Erythroblast (primary cell): ENCODE measurements at regions not wholly inside any gene's neighbourhood (a gene's known extent, or its start where the extent isn't known, plus 50 kb on each side); places are given as distances from the start of the nearest gene placed in this dataset.

Experiments used
- DNase-seq, 2 experiments: peaks; one replicate each; lab custom pipeline; 2025; lab: John Stamatoyannopoulos, UW
- GATA1 ChIP-seq: IDR thresholded peaks from 2 replicates; pipeline ENCODE4 v1.6.1; 2011; ENCODE audit warnings: low read depth, mild to moderate bottlenecking, control low read depth, low read length, moderate library complexity
- POLR2A ChIP-seq: IDR thresholded peaks from 2 replicates; pipeline ENCODE4 v1.6.1; 2011; ENCODE audit warnings: mild to moderate bottlenecking, low read length

DNA sequence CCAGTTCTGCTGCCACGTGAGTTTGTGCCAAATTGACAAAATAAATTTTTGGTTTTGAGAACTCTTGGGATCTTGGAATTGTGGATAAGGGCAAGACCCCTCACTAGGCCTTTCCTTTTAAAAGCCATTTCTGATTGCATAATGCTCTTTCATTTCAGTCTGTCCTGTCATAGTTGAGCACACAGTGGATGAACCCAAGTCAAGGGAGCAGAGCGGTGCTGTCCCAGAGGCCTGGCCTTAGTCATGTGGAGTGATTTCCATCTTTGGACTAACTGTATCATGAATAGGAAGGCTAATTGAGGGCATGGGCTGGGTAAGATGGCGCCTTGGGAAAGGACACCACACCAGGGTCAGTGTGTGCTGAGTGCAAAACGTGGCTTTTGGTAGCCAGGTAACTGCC lies 304.0 kb downstream of the UACA start:
- TF ChIP-seq GATA1 (no peak), POLR2A (no peak)
- no peak for DNase-seq

DNA sequence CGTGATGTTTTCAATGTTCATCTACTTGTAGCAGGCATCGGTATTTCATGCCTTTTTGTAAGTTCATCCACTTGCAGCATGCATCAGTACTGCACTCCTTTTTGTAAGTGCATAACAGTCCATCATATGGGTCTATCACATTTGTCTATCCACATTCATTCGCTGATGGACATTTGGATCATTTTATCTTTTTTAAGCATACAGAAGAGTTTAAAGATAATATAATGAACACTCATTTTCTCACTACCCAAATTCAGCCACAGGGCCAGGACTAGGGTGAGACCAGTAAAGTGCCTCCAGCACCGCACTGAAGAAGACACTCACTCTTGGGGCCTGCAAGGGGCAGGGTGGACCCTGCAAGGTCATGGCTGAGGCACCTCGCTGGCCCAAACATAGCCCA lies 309.6 kb downstream of the UACA start:
- DNase-seq, result peak; percentile 48 to 81

DNA sequence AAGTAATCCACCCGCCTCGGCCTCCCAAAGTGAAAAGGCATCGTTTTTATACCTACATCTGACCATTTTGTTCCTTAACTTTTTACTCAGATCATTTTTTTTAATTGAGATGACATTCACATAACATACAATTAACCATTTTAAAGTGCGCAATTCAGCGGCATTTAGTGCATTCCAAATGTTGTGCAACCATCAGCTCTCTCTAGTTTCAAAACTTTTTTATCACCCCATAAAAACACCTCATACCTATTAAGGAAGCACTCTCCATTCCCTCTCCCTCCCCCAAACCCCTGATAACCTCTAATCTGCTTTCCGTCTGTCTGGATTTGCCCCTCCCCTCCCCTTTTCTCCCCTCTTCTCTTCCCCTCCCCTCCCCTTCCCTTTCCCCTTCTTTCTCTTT lies 310.1 kb downstream of the UACA start:
- TF ChIP-seq GATA1 (no peak), POLR2A (no peak)
- peak; percentile 32 to 46 for DNase-seq

More for the DNA sequence above, 309.6 kb downstream of the UACA start:
- TF ChIP-seq POLR2A (no peak), GATA1 (no peak)

DNA sequence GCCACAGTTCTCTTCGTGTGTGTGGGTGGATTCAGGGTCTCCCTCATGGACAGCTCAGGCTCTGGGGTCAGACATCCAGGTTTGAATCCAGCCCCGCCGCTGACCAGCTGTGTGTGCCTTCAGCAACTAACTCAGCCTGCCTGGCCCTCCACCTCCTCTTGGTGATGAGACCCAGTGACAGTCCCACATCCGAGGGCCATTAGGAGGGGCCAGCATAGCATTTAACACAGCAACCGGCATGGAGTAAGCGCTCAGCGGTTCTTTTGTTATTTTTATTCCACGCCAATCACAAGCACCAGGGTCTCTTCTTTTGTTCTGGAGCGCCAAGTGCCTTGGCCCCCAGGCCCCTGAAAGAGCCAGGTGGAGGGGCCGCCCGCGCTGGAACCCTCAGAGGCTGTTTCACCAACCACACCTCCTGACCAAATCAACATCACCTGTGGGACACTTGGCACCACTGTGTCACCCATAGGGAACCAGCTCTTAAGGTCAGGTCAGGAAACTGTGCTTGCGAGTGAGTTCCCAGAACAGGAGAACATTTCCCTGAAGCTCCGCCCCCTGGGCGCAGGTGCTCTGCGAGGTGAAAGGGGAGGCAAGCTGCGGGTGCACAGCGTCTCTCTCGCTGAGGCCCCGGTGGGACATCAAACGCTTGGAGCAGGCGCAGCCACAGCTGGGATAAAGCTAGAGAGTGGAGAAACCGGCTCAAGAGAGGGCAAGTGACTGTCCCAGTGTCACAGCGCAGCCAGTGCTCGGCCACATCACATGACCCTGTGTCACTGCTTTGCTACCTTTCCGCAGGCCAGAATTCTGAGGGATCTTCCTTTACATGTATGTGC lies 311.3 kb downstream of the UACA start:
- no peak for TF ChIP-seq POLR2A
- TF ChIP-seq GATA1, result no peak
- DNase-seq, result peak in 1 of 2 experiments; percentile 5

DNA sequence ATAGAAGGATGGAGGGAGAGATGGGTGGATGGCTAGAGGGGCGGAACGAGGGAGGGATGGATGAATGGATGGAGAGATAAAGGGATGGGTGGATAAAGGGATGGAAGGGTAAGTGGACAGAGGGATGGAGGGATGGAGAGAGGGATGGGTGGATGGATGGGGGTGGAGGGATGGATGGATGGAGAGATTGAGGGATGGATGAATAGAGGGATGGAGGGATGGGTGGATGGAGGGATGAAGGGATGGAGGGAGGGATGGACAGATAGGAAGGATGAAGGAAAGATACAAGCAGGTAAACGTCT lies 313.3 kb downstream of the UACA start:
- no peak for TF ChIP-seq POLR2A
- TF ChIP-seq GATA1, result no peak
- no peak for DNase-seq

DNA sequence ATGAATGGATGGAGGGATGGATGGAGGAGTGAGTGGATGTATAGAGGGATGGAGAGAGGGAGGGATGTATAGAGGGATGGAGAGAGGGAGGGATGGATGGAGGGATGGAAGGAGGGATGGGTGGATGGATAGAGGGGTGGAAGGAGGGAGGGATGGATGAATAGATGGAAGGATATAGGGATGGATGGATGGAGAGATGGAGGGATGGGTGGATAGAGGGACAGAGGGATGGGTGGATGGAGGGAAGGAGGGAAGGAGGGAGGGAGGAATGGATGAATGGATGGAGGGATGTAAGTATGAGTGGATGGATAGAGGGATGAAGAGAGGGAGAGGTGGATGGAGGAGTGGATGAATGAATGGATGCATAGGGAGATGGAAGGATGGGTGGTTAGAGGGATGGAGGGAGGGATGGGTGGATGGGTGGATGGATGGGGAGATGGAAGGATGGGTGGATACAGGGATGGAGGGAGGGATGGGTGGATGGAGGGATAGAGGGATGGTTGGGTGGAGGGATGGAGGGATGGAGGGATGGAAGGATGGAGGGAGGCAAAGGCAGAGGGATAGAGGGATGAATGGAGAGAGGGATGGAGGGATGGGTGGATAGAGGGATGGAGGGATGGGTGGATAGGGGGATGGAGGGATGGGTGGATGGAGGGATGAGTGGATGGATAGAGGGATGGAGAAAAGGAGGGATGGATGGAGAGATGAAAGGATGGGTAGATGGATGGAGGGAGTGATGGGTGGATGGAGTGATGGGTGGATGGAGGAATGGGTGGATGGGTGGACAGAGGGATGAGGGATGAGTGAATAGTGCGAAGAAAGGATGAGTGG lies 313.8 kb downstream of the UACA start:
- no peak for DNase-seq
- TF ChIP-seq POLR2A (no peak), GATA1 (no peak)

DNA sequence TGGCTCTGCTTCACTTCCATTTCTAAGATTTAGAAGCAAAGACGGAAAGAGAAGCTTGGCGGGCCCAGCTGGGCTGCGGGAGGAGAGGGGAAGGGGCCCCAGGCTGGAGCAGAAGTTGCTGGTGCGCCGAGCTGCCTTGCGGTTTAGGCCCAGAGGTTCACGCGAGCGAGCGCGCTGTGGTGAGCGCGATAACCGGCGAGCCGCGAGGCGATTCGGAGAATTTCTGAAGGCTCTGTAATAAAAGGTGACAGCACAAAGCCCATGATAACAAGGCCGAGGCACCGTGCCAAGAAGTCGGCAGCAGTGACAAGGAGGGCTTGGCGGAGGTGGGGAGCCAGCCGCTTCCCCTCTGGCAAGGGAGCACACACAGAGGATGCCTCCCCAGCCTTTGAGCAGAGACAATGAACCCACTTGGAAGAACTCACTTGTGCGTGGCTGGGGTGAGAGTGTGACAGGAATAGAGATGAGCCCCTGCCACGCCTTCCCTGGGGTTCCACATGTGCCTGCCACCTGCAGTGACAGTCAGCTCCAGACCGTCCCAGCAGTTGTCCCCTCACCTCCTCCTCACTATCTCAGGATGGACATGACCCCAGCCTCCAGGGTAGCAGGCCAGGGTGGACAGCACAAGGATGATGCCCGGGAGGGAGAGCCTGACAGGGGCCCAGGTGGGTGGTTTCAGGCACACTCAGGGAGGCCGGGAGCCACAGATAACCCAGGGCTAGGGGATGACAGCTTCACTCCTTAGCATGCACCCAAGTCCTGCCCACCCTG lies 315.2 kb downstream of the UACA start:
- peak; percentile 95 to 99 for DNase-seq

DNA sequence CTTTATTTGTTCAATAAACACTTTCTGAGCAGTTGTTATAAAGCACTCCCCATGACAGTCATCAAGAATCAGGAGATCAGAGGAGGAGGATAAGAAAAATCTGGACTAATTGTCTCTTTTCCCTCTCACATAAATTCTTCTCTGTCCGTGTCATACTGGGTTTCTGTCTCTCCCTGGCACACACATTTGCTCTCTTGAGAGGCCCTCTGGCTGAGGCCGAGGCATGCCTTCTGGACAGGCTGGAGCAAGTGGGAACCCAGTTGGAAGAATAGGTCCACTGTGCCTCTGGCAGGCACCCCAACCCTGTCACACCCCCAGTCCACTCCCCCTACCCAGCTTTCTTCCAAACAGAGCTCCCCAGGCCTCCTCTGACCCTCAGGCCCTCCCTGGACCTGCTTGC lies 315.8 kb downstream of the UACA start:
- peak in 1 of 2 experiments; percentile 62 for DNase-seq
- TF ChIP-seq GATA1 (no peak), POLR2A (no peak)

More for the DNA sequence above, 315.2 kb downstream of the UACA start:
- peak; percentile 61 for TF ChIP-seq POLR2A
- TF ChIP-seq GATA1, result peak; percentile 86

DNA sequence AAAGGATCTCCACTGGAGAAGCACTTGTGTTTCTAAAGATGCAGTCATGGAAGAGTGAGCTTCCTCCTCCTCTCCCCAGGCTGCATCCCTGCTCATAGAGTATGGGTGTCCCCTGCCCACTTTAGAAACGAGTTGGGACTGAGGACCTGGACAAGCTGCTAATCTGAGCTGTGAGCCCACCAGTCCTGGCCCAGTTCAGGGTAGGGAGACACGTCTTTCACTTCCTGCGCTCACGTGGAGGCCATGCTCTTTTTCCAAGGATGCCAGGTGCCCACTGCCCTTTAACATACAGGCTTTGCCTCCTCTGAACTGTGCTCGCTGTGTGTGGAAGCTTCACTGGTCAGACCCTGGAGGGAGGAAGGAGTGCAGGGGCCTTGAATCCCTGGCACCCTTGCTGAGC lies 316.3 kb downstream of the UACA start:
- DNase-seq, result peak; percentile 40 to 43

DNA sequence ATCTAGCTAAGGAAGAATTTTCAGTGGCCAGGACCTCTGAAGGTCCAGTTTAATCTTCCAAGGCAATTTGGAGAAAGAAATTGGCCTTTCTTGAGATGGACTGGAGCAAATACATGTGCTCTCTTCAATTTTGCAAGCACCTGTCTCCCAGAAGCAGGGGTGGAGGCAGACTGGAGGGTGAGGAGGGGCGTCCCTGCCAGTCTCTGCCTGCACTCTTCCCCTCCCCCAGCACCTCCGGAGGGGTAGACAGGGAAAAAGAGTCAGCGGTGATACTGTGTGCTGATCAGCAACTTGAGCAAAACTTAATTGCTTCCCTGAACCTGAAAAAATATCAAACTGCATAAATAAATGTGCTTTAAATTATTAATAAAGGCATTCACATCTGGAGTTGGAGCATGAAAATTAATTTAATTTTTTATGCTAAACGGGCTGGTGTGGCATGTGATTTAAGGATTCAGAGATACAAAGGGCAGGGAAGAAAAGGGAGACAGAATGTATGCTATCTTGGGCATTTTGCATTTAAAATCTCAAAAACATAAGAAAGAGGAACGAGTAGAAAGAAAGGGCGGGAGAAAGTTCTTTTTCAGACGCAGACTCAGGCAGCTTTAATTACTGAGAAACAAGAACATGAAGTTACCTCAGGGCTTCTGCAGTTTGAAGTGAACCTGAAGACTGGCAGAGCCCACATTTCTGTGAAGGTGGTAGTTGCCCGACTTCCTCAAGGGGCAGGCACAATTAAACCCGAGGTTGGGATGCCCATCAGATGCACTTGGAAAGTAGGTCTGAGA lies 319.7 kb downstream of the UACA start:
- DNase-seq, result no peak
- TF ChIP-seq POLR2A (no peak), GATA1 (no peak)

More for the DNA sequence above, 316.3 kb downstream of the UACA start:
- TF ChIP-seq GATA1 (no peak), POLR2A (no peak)

DNA sequence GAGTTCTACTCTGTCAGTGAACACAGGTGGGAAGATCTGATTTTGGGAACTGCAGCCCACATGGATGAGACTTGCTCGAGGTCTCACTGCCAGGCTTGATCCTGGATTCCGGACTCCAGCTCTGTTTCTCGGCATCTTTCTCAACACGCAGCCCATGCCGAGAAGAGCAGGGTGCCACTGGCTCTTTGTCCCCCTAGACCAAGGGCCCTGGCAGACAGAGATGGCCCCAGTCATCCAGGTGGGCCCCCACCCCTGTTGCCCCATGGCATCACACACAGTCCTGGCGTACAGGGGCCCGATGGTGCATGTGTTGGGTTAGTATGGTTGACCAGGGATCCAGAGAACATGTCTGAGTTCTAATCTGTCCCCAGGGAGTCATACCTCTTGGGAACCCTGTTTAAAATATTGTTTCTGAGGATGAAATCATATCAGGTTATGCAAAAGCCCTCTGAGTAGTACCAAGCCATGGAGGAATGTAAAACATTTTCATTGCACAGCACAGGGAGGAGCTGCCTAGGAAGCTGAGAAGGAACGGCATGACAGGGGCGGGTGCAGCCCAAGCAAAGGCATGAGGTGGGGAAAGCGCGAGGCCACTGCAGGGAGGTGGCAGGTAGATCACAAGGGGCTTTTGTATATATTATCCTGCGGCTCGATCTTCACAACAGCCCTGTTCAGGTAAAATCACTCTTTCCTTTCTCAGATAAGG lies 320.6 kb downstream of the UACA start:
- no peak for DNase-seq
- TF ChIP-seq POLR2A (no peak), GATA1 (no peak)

DNA sequence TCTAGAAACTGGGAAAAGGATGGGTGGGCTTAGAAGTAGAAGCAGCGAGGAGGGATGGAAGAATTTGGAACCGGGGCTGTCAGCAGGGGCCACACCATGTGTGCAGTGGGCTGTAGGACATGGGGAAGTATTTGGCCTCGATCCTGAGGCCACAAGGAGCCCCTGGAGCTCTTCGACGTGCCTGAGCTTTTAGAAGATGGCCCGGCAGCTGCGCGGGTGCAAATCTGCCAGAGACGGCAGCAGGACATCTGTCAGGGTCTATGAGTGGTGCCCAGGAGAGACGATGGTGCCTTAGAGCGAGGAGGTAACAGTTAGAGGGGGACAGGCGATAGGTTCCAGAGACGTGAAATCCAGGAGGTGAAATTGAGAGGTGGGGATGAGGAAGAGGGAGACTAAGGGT lies 321.1 kb downstream of the UACA start:
- no peak for DNase-seq
- TF ChIP-seq POLR2A (no peak), GATA1 (no peak)

DNA sequence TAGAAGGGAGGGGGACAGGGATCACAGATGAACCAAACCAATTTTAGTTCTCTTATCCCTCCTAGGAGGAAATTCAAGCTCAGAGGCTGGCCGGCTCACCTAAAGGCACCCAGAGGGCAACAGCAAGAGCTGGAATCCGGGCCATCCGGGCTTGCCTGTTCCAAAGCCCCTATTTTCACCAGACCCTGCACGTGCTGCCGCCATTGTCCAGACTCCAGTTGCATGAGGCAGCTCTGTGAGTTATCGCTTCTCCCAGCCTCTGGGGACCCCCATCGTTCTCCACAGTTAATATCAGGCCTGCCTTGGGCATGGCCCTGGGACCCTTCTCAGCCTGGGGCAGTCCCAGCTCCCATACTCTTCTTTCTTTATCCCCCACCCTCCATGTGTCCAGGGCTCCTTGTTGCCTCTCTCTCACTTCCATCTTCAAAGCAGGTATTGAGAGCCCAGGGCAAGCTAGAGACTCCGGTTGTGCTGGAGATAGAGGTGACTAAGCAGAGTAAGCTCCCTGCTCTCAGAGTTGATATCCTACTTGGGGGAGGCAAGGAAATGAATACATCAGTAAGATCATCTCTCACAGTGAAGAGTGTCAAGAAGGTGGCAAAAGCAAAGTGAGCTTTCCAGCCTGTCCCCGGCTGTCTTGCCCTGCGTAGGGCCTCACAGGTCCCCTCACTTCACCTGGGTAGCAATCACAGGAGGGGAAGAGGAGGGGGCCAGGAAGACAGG lies 322.8 kb downstream of the UACA start:
- peak in 1 of 2 experiments; percentile 10 for DNase-seq
- TF ChIP-seq GATA1, result no peak
- TF ChIP-seq POLR2A, result no peak
